ENCODE measurements at regions not wholly inside any gene's neighbourhood (a gene's known extent, or its start where the extent isn't known, plus 50 kb on each side); places are given as distances from the start of the nearest gene placed in this dataset.

DNA sequence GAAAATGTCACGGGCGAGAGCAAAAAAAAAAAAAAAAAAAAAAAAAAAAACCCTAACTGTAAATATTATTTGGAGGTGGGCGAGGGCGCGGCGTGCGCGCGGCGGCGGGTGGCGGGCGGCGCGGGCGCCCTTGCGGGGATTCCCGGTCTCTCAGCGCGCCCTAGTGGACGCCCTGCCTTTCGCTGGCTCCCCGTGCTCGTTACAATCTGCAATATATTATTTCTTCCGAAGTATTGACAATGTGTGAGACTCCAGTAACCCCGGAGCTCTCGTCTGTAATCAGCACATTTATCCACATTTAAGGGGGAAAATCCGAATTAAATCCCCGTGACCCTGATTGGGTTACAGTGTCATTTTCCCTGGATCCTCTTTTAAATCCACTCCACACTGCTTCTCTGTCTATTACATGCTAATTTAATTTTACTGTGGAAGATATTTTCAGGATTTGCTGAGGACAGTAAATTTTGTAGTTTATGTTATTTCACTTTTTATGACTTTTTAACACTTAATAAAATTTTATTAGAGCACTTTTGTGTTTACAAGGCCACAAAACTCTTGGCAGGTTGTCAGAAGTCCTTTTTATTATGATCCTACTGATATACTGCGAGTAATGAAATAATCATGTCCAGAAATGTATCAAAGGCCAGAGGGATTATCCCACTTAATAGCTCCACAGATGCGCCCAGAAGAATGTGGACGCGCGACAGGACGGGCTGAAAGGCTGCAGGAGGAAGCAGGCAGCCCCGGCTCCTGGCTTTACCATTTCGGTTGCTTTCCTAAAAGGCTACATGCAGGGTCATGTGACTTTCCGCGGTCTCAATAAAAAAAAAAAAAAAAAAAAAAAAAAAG lies 369.1 kb downstream of the MTX2 start:
- Histone ChIP-seq H3K9me3 (ENCODE audit: control insufficient read depth, insufficient read depth, low read length) (no peaks in the 10 kb centered on the region), H3K27me3 (ENCODE audit: control insufficient read depth, insufficient read depth, low read length) (peaks cover 4% of the 10 kb centered on the region), H3K27ac (ENCODE audit: low read depth, low read length) (no peak overlapping the region), H3K4me3 (ENCODE audit: low read depth, low read length) (peak overlapping the region; percentile 63)
- POLR2A ChIA-PET = interaction anchor here (0.5 kb wide), 1 partner anchor 511 kb away, joined by 5 read pairs; no protein-coding TSS in a partner anchor
- TF ChIP-seq, protein P1, sequence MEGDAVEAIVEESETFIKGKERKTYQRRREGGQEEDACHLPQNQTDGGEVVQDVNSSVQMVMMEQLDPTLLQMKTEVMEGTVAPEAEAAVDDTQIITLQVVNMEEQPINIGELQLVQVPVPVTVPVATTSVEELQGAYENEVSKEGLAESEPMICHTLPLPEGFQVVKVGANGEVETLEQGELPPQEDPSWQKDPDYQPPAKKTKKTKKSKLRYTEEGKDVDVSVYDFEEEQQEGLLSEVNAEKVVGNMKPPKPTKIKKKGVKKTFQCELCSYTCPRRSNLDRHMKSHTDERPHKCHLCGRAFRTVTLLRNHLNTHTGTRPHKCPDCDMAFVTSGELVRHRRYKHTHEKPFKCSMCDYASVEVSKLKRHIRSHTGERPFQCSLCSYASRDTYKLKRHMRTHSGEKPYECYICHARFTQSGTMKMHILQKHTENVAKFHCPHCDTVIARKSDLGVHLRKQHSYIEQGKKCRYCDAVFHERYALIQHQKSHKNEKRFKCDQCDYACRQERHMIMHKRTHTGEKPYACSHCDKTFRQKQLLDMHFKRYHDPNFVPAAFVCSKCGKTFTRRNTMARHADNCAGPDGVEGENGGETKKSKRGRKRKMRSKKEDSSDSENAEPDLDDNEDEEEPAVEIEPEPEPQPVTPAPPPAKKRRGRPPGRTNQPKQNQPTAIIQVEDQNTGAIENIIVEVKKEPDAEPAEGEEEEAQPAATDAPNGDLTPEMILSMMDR (IDR thresholded peaks at IDR 0.05; ENCODE audit: low read depth, low read length) = peak; percentile 69
- peak; percentile 6 for DNase-seq (ENCODE audit: low read depth, low spot score)
- CTCF ChIA-PET = interaction anchor here (0.5 to 7.0 kb wide), 24 partner anchors 10 to 511 kb away, joined by 3 to 97 read pairs (median 4); no protein-coding TSS in a partner anchor

DNA sequence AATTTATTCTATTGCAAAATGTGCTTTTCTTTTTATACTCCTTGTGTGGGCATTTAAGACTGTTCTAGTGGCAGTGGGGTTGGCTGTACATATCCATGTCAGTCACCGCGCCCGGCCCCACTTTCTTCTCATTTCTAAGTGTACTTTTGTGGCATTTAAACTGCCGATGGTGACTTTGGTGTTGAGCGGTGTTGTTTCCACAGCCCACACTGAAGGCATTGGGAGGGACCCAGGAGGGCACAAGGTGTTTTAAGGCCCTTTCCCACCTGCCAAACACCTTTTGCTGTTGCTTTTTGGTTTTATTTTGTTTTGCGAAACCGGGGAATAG lies 369.7 kb downstream of the MTX2 start:
- ChIA-PET CTCF (interaction anchor here (0.9 to 7.0 kb wide), 11 partner anchors 12 to 511 kb away, joined by 3 to 97 read pairs (median 17); no protein-coding TSS in a partner anchor), POLR2A (no interaction called here)
- no peaks in the 10 kb centered on the region for H3K9me3 ChIP-seq (ENCODE audit: control insufficient read depth, insufficient read depth, low read length)
- no peak overlapping the region for H3K27ac ChIP-seq (ENCODE audit: low read depth, low read length)
- TF ChIP-seq, protein P1 (IDR thresholded peaks at IDR 0.05; ENCODE audit: low read depth, low read length) = no peak
- no peak overlapping the region for H3K4me3 ChIP-seq (ENCODE audit: low read depth, low read length)
- DNase-seq (ENCODE audit: low read depth, low spot score) = no peak
- peaks cover 4% of the 10 kb centered on the region for H3K27me3 ChIP-seq (ENCODE audit: control insufficient read depth, insufficient read depth, low read length)

DNA sequence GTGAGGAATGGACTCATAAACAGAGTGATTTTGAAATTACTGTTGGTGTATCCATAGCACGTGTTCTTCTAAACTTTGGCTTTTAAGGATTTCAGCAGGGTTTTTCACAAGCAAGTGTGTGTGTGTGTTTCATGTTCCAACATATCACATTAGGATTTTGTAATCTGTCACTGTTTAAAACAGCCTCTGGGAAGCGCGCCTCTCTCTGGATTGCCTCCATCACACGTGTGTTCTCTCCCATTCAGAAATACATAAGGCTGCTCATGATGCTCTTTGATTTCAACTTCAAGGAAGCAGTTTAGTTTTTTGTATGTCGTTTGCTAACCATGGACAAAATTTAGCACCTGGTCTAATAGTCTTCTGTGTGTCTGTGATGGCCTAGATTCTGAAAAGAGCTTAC lies 370.4 kb downstream of the MTX2 start:
- CTCF ChIA-PET = interaction anchor here (0.7 to 7.0 kb wide), 12 partner anchors 11 to 519 kb away, joined by 3 to 97 read pairs (median 6); no protein-coding TSS in a partner anchor

DNA sequence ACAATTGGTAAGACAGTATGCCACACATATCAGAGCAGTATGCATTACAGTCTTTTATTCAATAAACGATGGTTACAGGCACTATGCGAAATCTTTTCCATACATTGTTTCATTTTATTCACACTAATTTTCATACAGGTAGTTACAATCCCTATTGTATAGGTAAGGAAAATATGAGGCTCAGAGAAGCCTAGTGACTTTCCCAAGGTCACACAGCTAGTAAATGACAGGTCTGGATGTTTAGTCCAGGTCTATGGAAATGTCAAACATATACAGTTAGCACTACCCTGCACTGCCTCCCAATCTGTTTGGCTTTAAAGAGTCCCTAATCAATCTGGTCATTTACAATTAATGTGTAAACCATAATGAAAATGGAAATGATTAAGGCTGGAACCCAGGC lies 372.2 kb downstream of the MTX2 start:
- DNase-seq (ENCODE audit: low read depth, low spot score) = no peak
- TF ChIP-seq, protein P1 (IDR thresholded peaks at IDR 0.05; ENCODE audit: low read depth, low read length) = no peak
- CTCF ChIA-PET = interaction anchor here (0.5 to 5.6 kb wide), 6 partner anchors 11 to 514 kb away, joined by 3 to 49 read pairs (median 18); no protein-coding TSS in a partner anchor
- H3K27me3 ChIP-seq (ENCODE audit: control insufficient read depth, insufficient read depth, low read length) = peaks cover 4% of the 10 kb centered on the region
- no peaks in the 10 kb centered on the region for H3K9me3 ChIP-seq (ENCODE audit: control insufficient read depth, insufficient read depth, low read length)
- POLR2A ChIA-PET = no interaction called here
- H3K27ac ChIP-seq (ENCODE audit: low read depth, low read length) = no peak overlapping the region
- H3K4me3 ChIP-seq (ENCODE audit: low read depth, low read length) = no peak overlapping the region

More for the DNA sequence above, 370.4 kb downstream of the MTX2 start:
- no peak overlapping the region for H3K4me3 ChIP-seq (ENCODE audit: low read depth, low read length)
- TF ChIP-seq, protein P1 (IDR thresholded peaks at IDR 0.05; ENCODE audit: low read depth, low read length) = no peak
- peaks cover 4% of the 10 kb centered on the region for H3K27me3 ChIP-seq (ENCODE audit: control insufficient read depth, insufficient read depth, low read length)
- H3K27ac ChIP-seq (ENCODE audit: low read depth, low read length) = no peak overlapping the region
- DNase-seq (ENCODE audit: low read depth, low spot score) = no peak
- POLR2A ChIA-PET = no interaction called here
- no peaks in the 10 kb centered on the region for H3K9me3 ChIP-seq (ENCODE audit: control insufficient read depth, insufficient read depth, low read length)

DNA sequence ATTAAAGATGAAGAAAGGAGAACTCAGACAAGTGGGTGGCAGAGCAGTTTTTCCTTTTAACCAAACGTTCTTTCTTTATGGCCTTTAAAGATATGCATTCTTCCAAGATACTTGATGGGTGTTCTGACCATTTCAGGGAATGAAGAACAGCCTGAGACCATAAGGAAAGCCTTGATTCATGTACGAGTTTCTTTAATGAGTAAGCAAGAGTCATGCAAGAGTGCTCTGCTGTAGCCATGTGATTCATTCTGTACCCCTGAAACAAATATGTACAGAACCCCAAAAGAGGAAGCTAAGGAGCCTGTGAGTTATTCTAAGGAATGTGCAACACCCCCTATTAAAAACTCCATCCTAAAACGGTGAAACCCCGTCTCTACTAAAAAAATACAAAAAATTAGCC lies 372.8 kb downstream of the MTX2 start:
- TF ChIP-seq, protein P1 (IDR thresholded peaks at IDR 0.05; ENCODE audit: low read depth, low read length) = no peak
- no peak for DNase-seq (ENCODE audit: low read depth, low spot score)
- ChIA-PET POLR2A (interaction anchor here (0.8 kb wide), 1 partner anchor 196 kb away, joined by 5 read pairs; no protein-coding TSS in a partner anchor), CTCF (interaction anchor here (0.9 to 4.5 kb wide), 6 partner anchors 10 to 515 kb away, joined by 3 to 49 read pairs (median 9); no protein-coding TSS in a partner anchor)
- H3K27ac ChIP-seq (ENCODE audit: low read depth, low read length) = no peak overlapping the region
- no peaks in the 10 kb centered on the region for H3K9me3 ChIP-seq (ENCODE audit: control insufficient read depth, insufficient read depth, low read length)
- peaks cover 4% of the 10 kb centered on the region for H3K27me3 ChIP-seq (ENCODE audit: control insufficient read depth, insufficient read depth, low read length)
- H3K4me3 ChIP-seq (ENCODE audit: low read depth, low read length) = no peak overlapping the region

Data from AG04450 (cell line).